Skeletal muscle tissue (tissue), 3 donors: ENCODE measurements at regions not wholly inside any gene's neighbourhood (a gene's known extent, or its start where the extent isn't known, plus 50 kb on each side); places are given as distances from the start of the nearest gene placed in this dataset.

Experiments used
- H3K27ac ChIP-seq: one replicate; pipeline ENCODE4 v1.7.0; 2013; ENCODE audit warnings: mild to moderate bottlenecking, low read depth, low read length, inconsistent platforms
- H3K27me3 ChIP-seq, 3 donors: one replicate each; pipeline ENCODE4 v1.7.0; 2013; ENCODE audit warnings: low read length in 3 of 3; ENCODE audit not compliant: control insufficient read depth in 3 of 3, insufficient read depth in 3 of 3
- H3K36me3 ChIP-seq, 3 donors: one replicate each; pipeline ENCODE4 v1.7.0; 2013; ENCODE audit warnings: low read length in 3 of 3; ENCODE audit not compliant: control insufficient read depth in 3 of 3, insufficient read depth in 3 of 3
- H3K4me1 ChIP-seq, 3 donors: one replicate each; pipeline ENCODE4 v1.7.0; 2013; ENCODE audit warnings: low read length in 3 of 3, mild to moderate bottlenecking in 3 of 3; ENCODE audit not compliant: control insufficient read depth in 3 of 3, insufficient read depth in 3 of 3
- H3K4me3 ChIP-seq, 3 donors: one replicate each; pipeline ENCODE4 v1.7.0; 2013; ENCODE audit warnings: low read length in 3 of 3
- H3K9ac ChIP-seq, 3 donors: one replicate each; pipeline ENCODE4 v1.7.0; 2013; ENCODE audit warnings: low read length in 3 of 3, mild to moderate bottlenecking in 3 of 3, moderate library complexity in 2 of 3, low read depth in 1 of 3
- H3K9me3 ChIP-seq, 3 donors: one replicate each; pipeline ENCODE4 v1.7.0; 2013; ENCODE audit warnings: low read length in 3 of 3; ENCODE audit not compliant: control insufficient read depth in 3 of 3
- donor health status: Osteomylitis.

DNA sequence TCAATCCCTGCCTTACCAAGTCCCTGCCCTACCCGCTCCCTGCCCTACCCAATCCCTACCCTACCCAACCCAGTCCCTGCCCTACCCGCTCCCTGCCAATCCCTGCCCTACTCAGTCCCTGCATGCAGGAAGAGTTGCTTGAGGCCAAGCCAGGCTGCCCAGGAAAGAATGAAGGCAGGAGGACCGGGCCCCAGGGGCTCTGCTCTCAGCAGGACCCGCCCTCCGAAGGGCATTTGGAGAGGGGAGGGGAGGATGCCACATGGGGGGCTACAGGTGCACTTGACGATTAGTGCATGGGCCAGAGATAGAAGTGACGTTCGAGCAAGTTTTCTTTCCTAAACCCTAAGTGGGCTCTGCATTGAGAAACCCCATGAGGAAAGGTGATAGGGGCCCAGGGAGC lies 581.2 kb downstream of the TBC1D22A start:
- H3K27me3 ChIP-seq, result peaks cover 0 to 27% (median 9%) of the 10 kb centered on the region in 3 donors
- no peak overlapping the region for H3K27ac ChIP-seq
- H3K4me1 ChIP-seq, result no peaks in the 10 kb centered on the region
- H3K4me3 ChIP-seq, result no peak overlapping the region
- peaks cover 0 to 2% (median 0%) of the 10 kb centered on the region in 3 donors for H3K9me3 ChIP-seq
- H3K36me3 ChIP-seq, result no peaks in the 10 kb centered on the region
- H3K9ac ChIP-seq, result no peak overlapping the region

DNA sequence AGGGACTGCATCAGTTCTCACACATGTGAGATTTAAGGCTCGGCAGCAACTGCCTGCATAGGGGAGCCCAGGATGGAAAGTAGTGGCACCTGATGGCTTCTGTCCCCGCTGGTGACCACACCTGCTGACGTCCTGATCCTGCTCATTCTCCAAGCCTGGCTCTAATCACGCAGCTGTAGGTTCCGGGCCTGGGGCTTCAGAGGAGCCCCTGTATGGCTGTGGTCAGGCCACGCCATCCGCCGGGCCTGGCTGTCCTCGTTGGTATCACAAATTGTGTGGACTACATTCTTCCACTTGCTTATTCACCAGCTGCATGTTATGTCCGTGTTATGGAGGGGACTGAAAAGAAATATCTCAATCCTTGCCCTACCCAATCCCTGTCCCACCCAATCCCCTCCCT lies 580.0 kb downstream of the TBC1D22A start:
- H3K9ac ChIP-seq, result no peak overlapping the region
- no peaks in the 10 kb centered on the region for H3K4me1 ChIP-seq
- no peak overlapping the region for H3K27ac ChIP-seq
- peaks cover 0 to 2% (median 0%) of the 10 kb centered on the region in 3 donors for H3K9me3 ChIP-seq
- no peaks in the 10 kb centered on the region for H3K36me3 ChIP-seq
- no peak overlapping the region for H3K4me3 ChIP-seq
- H3K27me3 ChIP-seq, result peaks cover 0 to 27% (median 9%) of the 10 kb centered on the region in 3 donors

DNA sequence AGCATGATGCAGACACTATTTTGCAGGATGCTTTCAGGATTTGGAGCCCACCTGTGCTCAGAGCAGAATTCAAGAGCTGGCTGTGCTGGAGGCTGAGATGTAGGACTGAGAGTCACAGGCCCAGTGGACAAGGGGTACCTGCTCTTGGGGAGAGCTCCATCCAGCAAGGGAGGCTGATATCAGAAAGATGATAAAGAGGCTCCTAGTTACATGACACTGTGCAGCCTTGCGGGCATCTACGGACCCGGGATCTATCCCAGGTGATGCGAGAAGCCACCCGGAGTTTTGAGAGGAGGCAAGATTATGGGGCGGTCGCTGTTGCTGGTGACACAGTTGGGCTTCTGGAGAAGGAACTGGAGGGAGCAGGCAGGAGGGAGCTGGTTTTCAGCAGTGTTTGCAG lies 579.0 kb downstream of the TBC1D22A start:
- no peaks in the 10 kb centered on the region for H3K4me1 ChIP-seq
- no peak overlapping the region for H3K27ac ChIP-seq
- no peak overlapping the region for H3K9ac ChIP-seq
- peaks cover 0 to 27% (median 9%) of the 10 kb centered on the region in 3 donors for H3K27me3 ChIP-seq
- H3K36me3 ChIP-seq, result no peaks in the 10 kb centered on the region
- H3K4me3 ChIP-seq, result no peak overlapping the region
- peaks cover 0 to 2% (median 0%) of the 10 kb centered on the region in 3 donors for H3K9me3 ChIP-seq

DNA sequence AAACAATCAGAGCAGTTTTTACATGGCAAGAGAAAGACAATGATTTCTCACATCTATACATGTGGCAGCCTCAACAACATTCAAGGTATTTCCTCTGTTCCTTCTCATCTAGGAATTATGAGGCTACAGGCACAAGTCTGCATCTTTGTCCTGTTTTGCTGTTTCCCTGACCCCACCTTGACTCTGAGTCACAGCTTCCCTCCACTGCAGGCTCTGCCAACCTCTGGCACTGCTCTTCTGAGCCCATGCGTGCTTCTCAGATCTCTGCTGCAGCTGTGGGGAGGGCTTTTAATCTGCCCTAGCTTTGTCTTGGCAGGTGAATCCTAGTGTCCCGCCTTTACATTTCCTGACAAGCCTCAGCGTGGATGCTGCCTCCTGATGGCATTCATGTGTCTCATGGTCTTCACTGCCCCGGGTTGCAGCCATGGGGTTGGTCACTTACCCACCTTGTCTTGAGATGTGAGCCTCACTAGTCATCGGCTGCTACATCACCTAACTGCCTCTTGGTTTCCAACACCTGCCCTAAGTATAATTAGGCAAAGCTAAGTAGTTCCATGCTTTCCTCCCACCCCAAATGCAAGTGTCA lies 578.5 kb downstream of the TBC1D22A start:
- no peaks in the 10 kb centered on the region for H3K4me1 ChIP-seq
- H3K9ac ChIP-seq, result no peak overlapping the region
- no peak overlapping the region for H3K4me3 ChIP-seq
- H3K27me3 ChIP-seq, result peaks cover 0 to 27% (median 9%) of the 10 kb centered on the region in 3 donors
- no peaks in the 10 kb centered on the region for H3K36me3 ChIP-seq
- H3K27ac ChIP-seq, result no peak overlapping the region
- peaks cover 0 to 2% (median 0%) of the 10 kb centered on the region in 3 donors for H3K9me3 ChIP-seq

GRCh38 chr22:47337161-47337621 lies 574.7 kb downstream of the TBC1D22A start:
- Histone ChIP-seq H3K9me3 (peaks cover 0 to 7% (median 2%) of the 10 kb centered on the region in 3 donors), H3K4me1 (no peaks in the 10 kb centered on the region), H3K27ac (no peak overlapping the region), H3K4me3 (peak overlapping the region in 1 of 3 donors; percentile 41), H3K27me3 (peaks cover 0 to 11% (median 6%) of the 10 kb centered on the region in 3 donors), H3K9ac (no peak overlapping the region), H3K36me3 (no peaks in the 10 kb centered on the region)

DNA sequence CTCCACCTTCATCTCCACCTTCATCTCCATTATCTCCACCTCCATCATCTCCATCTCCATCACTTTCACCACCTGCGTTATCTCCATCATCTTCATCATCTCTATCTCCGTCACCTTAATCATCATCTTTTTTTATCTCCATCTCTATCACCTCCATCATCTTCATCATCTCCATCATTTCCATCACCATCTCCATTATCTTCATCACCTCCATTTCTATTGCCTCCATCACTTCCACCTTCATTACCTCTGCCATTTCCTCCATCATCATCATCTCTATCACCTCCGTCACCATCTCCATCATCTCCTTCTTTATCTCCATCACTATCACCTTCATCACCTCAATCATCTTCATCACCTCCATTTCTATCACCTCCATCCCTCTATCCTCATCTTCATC lies 573.5 kb downstream of the TBC1D22A start:
- no peak overlapping the region for H3K9ac ChIP-seq
- H3K36me3 ChIP-seq, result no peaks in the 10 kb centered on the region
- H3K4me3 ChIP-seq, result no peak overlapping the region
- H3K27ac ChIP-seq, result no peak overlapping the region
- H3K4me1 ChIP-seq, result no peaks in the 10 kb centered on the region
- peaks cover 0 to 11% (median 3%) of the 10 kb centered on the region in 3 donors for H3K27me3 ChIP-seq
- H3K9me3 ChIP-seq, result peaks cover 0 to 7% (median 2%) of the 10 kb centered on the region in 3 donors

GRCh38 chr22:47335460-47335859 lies 573.0 kb downstream of the TBC1D22A start:
- Histone ChIP-seq H3K36me3 (no peaks in the 10 kb centered on the region), H3K4me3 (no peak overlapping the region), H3K9ac (no peak overlapping the region)

DNA sequence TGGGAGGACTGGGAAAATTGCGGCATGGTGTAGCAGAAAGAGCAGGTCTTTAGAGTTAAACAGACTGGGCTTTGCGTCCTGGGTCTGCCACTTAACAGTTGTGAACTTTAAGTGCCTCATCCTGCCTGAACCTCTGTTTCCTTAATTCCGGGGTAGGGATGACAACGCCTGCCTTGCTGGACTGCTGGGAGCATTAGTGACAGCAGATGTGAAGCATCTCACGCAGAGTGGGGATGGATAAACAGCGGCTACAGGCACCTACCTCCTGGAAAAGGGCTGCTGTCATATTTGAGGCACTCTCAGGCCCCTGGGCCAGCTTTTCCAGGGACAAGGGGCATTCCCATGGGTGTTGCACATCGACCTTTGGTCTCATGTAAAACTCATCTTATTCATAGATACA lies 572.2 kb downstream of the TBC1D22A start:
- Histone ChIP-seq H3K36me3 (no peaks in the 10 kb centered on the region), H3K27me3 (peaks cover 4 to 16% (median 8%) of the 10 kb centered on the region in 3 donors), H3K9ac (no peak overlapping the region), H3K27ac (no peak overlapping the region), H3K4me1 (peaks cover 0 to 3% (median 0%) of the 10 kb centered on the region in 3 donors), H3K4me3 (no peak overlapping the region), H3K9me3 (peaks cover 0 to 5% (median 2%) of the 10 kb centered on the region in 3 donors)

More at GRCh38 chr22:47335460-47335859, 573.0 kb downstream of the TBC1D22A start:
- Histone ChIP-seq H3K4me1 (no peaks in the 10 kb centered on the region), H3K27ac (no peak overlapping the region), H3K27me3 (peaks cover 3 to 11% (median 4%) of the 10 kb centered on the region in 3 donors), H3K9me3 (peaks cover 0 to 7% (median 2%) of the 10 kb centered on the region in 3 donors)

- H3K9me3 ChIP-seq, result peaks cover 0 to 5% (median 2%) of the 10 kb centered on the region in 3 donors
- peaks cover 0 to 3% (median 3%) of the 10 kb centered on the region in 3 donors for H3K4me1 ChIP-seq
- H3K27ac ChIP-seq, result no peak overlapping the region
- no peak overlapping the region for H3K4me3 ChIP-seq
- H3K9ac ChIP-seq, result no peak overlapping the region
- H3K36me3 ChIP-seq, result no peaks in the 10 kb centered on the region
- peaks cover 4 to 16% (median 8%) of the 10 kb centered on the region in 3 donors for H3K27me3 ChIP-seq
These were observed 571.2 kb downstream of the TBC1D22A start for GRCh38 chr22:47333625-47334024.

DNA sequence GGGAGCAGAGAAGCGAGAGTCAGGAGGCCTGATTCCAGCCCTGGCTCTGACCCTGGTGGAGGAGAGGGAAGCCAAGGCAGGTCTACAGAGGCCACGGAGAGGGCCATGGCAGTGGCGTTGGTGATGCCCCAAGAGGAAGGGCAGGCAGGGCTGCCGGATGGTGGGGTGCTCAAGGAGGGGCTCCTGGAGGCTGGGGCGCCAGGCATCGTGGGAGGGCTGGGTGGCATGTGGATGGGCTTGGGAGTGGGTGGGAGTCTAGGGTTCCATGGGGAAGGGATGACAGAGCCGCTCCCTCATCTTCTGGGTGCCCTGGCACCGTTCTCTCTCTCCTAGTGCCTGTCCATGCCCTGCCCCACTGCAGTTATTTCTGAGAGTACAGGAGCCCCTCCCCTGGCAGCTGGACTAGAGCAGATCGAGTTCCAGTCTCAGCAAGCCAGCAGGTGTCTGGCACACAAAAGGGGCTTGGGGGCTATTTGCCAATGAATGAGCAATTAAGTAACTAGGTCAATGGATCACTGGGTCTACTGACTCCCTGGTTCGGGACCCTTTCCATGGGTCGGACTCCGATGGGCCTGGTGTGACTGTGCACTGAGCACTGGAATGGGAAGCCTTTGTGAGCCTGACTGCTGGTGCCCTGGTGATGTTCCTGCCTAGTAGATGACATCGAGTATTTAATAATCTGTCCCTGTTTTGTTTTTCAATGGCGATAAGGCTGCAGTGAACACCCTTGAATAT lies 570.0 kb downstream of the TBC1D22A start:
- H3K9me3 ChIP-seq, result peaks cover 0 to 5% (median 2%) of the 10 kb centered on the region in 3 donors
- no peak overlapping the region for H3K27ac ChIP-seq
- no peaks in the 10 kb centered on the region for H3K36me3 ChIP-seq
- no peak overlapping the region for H3K9ac ChIP-seq
- H3K27me3 ChIP-seq, result peaks cover 4 to 16% (median 8%) of the 10 kb centered on the region in 3 donors
- H3K4me1 ChIP-seq, result peaks cover 0 to 3% (median 3%) of the 10 kb centered on the region in 3 donors
- H3K4me3 ChIP-seq, result no peak overlapping the region
